GM18502 (cell line): ENCODE measurements at regions not wholly inside any gene's neighbourhood (a gene's known extent, or its start where the extent isn't known, plus 50 kb on each side); places are given as distances from the start of the nearest gene placed in this dataset.
"Not testable (repeated sequence)": the region's sequence is repeated elsewhere in the genome, so short reads cannot be mapped to it uniquely, and the experiment has no call there.

ENCODE experiments used
- ATAC-seq: cut with Tn5 transposase; IDR thresholded peaks from one replicate; pipeline ENCODE4 v1.9.1; 2021; ENCODE audit warnings: mild to moderate bottlenecking; ENCODE audit not compliant: unreplicated experiment, poor library complexity

DNA sequence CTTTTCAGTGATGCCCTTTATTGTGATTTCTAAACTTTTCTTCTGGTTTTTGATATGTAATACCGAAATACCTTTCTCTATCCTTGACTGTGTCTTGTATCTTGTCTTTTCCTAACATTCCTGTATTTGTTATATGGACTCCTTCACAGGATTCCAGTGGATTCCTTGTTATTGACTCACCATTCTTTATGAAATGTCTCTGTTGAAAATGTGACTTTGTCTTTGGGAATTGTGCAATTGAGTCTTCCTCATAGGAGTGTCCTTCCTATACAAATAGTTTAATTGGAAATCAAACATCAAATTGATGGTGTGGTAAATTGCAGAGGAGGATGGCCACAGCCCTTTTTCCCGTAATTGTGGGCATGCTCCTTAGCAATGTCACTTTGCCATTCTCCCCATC is 296.6 kb upstream of the KITLG start:
- no peak for ATAC-seq

DNA sequence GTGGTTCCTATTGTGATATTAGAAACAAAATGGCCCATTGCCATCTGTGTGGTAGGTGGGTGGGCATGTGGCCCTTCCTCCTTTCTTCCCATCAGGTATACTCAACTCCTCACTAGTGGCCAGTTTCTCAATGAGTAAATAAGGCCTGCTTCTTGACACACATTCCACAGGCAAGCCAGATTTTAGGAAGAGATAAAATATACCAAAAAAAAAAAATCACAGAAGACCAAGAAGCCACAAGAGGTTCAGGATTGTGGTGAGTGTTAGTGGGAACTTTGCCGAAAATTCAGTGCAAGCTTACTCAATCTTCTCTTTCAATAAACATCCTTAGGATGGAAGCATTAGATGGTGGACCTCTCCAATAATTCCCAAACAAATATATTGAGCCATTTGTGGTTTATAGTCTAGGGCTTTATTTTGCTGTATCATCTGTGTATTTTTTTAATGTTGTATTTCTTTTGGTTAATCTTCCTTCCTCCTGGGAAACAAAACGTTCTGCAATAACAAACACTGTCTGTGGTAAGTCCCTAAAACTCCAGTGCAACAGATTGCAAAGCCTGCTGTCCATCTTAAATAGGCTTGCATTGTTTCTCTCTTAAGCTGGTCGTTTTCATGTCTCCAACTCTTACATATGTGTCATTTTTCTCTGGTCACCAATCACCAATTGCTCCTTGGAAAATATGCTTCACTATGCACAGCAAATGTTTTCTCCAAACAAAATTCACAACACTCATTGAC is 289.9 kb upstream of the KITLG start:
- no peak for ATAC-seq

DNA sequence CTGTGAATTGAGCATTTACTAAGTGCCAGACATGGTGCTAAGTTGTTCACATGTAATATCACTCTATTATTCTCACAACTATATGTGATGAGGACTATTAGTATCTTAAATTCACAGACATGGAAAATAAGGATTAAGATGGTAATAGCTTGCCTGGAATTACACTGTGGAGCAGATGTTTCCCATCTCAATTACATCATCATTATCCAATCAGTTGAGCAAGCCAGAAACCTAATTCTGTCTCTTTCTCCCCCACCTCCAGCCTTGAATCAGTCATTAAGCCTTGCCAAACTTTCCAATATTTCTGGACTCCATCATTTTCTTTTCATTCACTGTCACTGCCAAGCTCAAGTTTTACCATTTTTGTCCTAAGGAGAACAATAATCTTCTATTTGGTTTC is 287.8 kb upstream of the KITLG start:
- ATAC-seq, result no peak

DNA sequence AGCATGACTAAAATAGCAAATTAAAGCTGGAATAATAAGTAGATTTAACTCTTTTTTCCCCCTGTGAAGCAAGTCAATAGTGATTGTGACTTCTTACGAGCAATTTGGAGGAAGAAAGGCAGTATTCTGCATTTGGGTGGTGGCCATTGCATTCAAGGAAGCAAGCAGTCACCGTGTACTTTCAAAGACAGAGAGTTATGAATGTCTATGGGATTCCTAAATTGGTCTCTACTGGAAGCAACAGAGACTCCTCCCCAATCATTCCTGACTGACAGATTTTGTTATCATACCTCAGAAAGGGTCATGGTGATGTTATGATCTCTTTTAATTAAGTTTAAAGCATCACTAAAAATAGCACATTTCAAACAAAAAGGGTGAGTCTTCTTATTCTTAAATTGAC is 287.2 kb upstream of the KITLG start:
- ATAC-seq, result no peak

DNA sequence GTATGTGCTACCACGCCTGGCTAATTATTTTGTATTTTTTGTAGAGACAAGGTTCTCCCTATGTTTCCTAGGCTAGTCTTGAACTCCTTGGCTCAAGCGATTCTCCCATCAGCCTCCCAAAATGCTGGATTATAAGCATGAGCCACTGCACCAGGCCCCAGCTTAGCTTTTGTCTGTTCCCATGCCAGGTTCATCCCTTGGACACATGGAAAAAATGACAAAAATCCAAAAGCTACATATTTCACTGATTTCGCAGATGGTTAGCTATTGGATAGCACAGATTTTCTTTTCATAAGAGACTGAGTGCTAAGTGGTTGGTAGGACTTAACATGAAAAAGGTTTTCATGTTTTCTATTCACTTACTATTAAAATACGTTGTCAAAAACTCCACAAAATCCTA is 286.6 kb upstream of the KITLG start:
- no peak for ATAC-seq

DNA sequence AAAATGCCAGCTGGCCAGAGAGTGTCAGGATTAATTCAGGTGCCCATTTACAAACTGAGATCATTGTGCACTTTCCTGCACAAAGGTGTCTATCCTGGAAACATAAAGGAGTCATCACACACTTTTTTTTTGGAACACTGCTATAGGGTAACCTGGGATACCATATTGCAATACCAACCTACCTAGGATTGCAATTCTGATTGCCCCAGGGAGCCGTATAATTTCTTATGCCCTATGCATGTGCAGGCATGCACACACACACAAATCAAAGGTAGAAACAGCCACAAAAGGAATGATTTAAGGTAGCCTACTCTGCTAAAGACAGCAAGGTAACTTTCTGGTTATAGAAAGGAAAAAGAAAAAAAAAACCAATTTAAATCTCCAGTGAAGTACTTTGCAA is 285.3 kb upstream of the KITLG start:
- no peak for ATAC-seq

DNA sequence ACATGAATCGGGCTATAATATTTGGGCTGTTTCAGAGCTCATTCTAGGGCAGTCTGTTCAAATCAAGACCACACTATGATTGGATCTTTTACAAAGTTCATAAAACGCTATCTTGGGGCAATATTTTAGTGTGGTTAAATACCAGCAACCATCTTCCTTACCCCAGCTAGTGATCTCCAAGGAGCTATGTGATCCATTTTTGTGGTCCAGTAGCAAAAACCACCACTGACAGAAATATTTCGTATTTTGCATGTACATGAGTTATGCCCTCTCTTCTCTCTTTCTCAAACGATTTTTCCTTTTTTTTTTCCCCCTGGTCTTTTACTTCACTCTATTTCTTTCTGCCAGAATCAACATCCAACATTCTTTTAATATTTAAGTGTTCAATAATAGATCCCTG is 280.6 kb upstream of the KITLG start:
- ATAC-seq, result no peak

DNA sequence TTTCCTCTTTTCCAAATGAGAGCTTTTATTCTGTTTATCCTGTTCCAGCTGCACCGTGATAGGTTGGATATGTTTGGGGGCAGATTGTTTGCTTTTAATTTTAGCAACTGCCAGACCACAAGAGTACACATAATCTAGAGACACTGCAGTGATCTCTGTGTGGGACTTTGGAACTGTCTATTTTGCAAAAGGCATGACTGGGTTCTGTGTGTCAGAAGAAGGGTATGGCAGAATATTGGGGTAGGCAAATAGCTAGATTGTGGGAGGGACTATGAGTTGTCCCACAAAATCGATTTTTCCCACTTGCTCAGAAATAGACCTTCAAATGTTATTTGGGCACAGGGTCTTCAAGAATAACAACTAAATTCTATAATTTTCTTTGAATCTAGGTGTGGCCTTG is 275.9 kb upstream of the KITLG start:
- no peak for ATAC-seq

DNA sequence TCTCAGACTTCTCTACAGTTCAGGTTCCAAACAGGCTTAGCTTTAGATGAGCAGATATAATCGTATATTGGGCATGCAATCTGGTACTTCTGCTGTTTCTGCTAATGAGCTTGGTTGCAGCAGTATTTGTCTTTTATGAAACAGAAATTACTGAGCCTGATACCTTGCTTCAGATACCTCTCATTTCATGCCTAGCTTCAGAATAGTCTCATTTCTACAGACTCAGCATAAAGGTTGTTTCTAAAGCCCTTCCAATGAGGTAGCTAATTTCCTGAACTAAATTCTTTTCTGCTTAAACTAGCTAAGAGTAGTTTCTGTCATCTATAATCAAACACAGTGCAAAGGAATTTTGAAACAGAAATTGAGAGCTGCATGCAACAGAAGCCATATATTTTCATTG is 275.0 kb upstream of the KITLG start:
- ATAC-seq, result no peak

DNA sequence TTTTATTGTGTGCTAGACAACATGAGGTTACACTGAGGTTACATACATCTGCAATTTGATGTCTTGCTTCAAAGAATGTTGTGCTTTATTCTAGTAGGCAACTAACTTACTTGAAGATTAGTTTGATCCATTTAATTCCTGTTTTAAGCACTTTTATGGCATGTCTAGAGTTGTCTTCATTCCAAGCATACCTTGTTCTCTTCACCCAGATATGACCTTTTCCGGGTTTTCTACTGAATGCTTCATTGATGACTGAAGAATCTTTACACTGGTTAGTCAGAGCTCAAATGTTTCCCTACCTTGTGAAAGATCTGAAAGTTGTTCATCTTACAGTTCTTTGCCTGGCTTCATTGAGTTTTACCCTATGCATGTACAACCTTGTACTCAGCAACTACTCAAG is 274.0 kb upstream of the KITLG start:
- ATAC-seq, result no peak

DNA sequence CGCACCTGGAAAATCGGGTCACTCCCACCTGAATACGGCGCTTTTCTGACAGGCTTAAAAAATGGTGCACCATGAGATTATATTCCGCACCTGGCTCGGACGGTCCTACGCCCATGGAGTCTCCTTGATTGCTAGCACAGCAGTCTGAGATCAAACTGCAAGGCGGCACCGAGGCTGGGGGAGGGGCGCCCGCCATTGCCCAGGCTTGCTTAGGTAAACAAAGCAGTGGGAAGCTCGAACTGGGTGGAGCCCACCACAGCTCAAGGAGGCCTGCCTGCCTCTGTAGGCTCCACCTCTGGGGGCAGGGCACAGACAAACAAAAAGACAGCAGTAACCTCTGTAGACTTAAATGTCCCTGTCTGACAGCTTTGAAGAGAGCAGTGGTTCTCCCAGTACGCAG is 267.0 kb upstream of the KITLG start:
- ATAC-seq, result not testable (repeated sequence)

DNA sequence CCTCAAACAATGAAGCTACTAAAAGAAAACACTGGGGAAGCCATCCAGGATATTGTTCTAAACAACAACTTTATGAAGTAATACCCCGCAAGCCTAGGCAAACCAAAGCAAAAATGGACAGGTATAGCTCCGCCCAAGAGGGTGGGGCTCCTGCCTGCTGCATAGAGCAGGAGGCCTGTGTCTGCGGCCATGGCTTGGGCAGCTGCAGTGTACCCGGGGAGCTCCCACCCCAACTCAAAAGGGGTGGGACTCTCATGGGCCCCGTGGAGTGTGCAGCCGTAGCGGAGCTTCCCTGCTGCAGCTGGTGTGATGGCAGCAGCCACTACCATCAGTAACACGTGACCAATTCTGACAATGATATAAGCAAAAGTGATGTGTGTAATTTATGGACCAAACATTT is 264.2 kb upstream of the KITLG start:
- ATAC-seq, result no peak

DNA sequence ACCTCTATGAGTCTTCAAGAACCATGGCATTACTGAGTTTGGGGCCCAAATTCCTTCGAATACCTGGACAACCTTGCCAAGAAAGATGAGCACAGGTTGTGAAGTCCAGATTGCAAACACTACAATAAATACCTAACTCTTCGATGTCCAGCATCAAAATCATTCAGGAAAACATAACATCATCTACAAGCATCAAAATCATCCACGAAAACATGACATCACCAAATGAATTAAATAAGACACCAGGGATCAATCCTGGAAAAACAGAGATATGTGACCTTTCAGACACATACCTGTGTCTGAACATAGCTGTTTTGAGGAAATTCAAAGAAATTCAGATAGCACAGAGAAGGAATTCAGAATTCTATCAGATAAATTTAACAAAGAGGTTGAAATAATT is 262.0 kb upstream of the KITLG start:
- ATAC-seq, result no peak

DNA sequence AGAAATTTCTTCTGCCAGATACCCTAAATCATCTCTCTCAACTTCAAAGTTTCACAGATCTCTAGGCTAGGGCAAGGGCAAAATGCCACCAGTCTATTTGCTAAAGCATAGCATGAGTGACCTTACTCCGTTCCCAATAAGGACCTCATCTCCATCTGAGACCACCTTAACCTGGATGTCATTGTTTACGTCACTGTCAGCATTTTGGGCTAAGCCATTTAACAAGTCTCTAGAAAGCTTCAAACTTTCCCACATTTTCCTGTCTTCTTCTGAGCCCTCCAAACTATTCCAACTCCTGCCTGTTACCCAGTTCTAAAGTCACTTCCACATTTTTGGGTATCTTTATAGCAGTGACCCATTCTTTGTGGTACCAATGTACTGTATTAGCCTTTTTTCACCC is 259.2 kb upstream of the KITLG start:
- no peak for ATAC-seq

DNA sequence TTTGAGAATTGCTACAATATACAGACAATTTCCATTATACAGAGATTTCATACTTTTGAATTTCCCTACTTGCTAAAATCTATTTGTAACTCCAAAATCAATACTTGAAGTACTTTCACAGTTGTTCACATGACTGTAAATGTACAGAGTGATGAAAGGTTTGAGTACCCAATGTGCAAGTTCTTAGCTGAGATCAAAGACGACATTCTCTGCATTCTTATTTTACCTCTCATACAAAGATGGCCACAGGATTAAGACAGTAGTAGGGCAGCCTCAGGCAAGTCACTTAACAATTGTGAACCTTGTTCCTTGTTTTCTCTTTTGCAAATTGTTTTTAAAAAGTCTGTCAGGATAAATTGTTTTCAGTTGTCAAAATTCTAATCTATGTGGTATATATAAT is 255.9 kb upstream of the KITLG start:
- ATAC-seq, result no peak

DNA sequence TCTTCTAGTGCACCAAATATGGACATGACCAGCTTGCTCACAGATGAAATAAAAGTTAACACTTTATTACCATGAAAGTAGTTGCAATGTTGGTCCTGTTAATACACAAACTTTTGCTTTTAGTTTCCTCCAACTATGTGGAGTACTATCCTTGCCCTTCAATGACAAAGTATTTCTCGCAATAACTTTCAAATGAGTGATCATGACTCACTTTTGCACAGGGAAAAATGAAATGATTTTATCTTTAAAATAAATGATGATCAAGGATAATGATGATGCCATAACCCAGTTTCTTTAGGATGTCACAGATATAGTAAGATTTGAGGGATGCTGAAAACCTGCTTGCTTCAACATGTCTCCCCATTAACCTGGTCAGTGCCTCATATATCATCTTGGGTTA is 254.0 kb upstream of the KITLG start:
- ATAC-seq, result no peak

DNA sequence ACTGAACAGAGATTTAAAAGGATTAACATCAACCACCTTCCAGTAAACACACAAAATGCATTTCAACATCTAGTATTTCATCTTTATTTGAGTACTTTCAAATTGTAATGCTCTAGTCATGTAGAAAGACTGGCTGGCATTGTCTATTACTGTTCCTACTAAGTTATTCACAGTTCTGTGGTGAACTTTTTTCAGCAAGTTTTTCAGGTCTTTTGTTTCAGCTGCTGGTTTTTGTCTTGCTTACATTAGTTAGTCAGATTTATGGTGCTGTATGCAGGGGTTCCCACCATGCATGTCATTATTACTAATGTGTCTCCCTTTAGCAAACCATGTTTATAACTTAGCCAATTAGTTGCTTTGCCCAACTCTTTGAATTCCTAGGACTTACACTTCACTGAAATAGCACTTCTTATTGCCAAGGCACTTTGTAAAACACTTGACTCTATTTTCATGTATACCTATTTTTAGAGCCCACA is 253.4 kb upstream of the KITLG start:
- ATAC-seq, result no peak

DNA sequence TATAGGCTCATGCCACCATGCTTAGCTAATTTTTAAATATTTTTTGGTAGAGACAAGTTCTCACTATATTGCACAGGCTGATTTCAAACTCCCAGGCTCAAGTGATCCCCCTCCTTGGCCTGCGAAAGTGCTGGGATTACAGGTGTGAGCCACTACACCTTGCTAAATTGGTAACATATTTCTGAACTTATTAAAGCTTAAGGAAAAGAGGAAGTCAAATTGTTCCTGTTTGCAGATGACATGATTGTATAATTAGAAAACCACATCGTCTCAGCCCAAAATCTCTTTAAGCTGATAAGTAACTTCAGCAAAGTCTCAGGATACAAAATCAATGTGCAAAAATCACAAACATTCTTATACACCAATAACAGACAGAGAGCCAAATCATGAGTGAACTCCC is 248.3 kb upstream of the KITLG start:
- ATAC-seq, result not testable (repeated sequence)

DNA sequence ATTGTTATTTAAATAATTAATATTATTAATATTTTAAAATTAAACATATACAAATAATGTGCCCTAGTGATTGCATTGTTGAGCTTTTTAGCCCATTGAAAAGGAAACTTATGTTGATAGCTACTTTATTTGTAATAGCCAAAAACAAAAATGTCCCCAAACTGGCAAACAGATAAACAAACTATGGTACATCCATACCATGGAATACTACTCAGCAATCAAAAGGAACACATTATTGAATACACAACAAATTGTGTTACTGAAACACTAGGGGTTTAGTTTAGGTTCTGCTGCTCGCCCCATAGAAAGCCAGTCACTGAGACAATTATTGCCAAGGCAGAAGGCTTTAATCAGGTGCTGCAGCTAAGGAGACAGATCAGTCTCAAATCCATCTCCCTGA is 239.7 kb upstream of the KITLG start:
- no peak for ATAC-seq

DNA sequence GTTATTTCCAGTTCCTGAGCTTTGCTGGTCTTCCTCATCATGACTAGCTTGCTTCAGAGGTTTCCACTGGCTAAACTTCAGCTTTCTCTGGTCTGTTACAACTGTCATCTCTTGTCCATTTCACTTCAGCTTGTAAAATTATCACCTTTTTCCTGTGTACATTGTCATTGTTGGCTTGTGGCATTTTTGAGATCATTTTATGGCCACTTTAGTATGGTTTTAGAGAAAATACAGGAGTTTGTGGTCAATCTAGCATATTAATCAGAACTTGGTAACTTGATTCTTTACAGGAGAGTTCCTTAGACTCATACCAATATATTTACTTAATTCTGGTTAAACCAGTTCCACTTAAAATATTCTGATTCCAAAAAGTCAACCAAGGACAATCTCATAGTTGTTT is 235.9 kb upstream of the KITLG start:
- no peak for ATAC-seq

DNA sequence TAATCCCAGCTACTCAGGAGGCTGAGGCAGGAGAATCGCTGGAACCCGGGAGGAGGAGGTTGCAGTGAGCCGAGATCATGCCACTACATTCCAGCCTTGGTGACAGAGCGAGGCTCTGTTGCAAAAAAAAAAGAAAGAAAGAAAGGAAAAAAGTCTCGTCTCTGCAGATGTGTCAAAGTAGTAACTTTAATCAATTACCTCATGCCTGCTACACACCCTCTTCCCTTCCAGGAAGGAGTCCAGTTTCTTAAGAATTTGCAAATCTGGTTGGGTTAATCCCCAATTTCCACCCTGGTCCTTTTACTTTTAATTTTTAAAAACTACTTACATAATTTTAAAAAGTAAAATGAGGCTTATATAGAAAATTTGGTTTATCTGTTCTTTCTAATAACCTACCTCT is 234.5 kb upstream of the KITLG start:
- no peak for ATAC-seq

DNA sequence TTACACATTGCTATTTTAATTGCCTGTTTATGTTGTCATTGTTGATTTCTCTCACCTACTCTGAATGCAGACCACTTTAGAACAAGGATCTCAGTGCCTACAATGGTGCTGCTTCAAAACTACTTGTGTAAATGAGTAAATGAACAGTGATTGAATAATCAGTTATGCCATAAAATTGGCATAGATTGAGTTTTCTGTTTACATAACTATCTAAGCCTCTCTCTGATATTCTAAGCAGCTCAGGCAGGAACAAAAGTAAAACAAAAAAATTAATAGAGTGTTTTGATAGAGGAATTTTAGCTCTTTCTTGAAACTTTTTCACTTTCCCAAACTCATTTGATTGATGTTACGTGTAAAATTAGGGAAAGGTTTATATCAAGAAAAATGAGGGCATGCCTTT is 232.3 kb upstream of the KITLG start:
- ATAC-seq, result no peak

DNA sequence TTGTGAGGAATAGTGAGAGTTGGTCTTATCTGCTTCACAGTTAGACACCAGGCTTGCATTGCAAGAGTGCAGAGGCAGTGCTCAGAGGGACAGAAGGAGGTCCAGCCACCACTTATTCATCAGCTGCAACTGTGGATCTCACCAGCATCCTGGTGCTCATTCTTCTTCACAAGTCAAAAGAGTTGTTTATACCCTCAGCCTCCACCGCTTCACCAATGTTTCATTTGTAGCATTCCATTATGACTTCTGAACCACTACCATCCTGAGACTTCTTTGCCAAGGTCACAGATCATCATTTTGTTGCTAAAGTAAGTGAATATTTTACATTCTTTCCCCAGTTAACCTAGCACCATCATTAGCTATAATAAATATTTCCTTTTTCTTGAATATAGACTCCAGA is 230.5 kb upstream of the KITLG start:
- ATAC-seq, result no peak
